ENCODE measurements at regions not wholly inside any gene's neighbourhood (a gene's known extent, or its start where the extent isn't known, plus 50 kb on each side); places are given as distances from the start of the nearest gene placed in this dataset.
"Not testable (repeated sequence)": the region's sequence is repeated elsewhere in the genome, so short reads cannot be mapped to it uniquely, and the experiment has no call there.

GRCh38 chr4:38314663-38315062 lies 349.3 kb upstream of the KLF3 start:
- no peak for FAIRE-seq

- FAIRE-seq = no peak
Measured at GRCh38 chr4:38315286-38315685, 348.7 kb upstream of the KLF3 start.

GRCh38 chr4:38316045-38316444 lies 348.0 kb upstream of the KLF3 start:
- no peak for FAIRE-seq

- no peak for FAIRE-seq
Measured at GRCh38 chr4:38317041-38317674, 346.8 kb upstream of the KLF3 start.

- FAIRE-seq = no peak
Measured at GRCh38 chr4:38318737-38319455, 345.1 kb upstream of the KLF3 start.

GRCh38 chr4:38319456-38320342 lies 344.3 kb upstream of the KLF3 start:
- FAIRE-seq = no peak

GRCh38 chr4:38320343-38320695 lies 343.7 kb upstream of the KLF3 start:
- no peak for FAIRE-seq

- no peak for FAIRE-seq
Measured at GRCh38 chr4:38320833-38321232, 343.2 kb upstream of the KLF3 start.

- no peak for FAIRE-seq
Measured at GRCh38 chr4:38322714-38323113, 341.3 kb upstream of the KLF3 start.

GRCh38 chr4:38323141-38323641 lies 340.8 kb upstream of the KLF3 start:
- FAIRE-seq = no peak

- FAIRE-seq = no peak
Measured at GRCh38 chr4:38324861-38325628, 339.0 kb upstream of the KLF3 start.

- no peak for FAIRE-seq
Measured at GRCh38 chr4:38325629-38325913, 338.4 kb upstream of the KLF3 start.

- no peak for FAIRE-seq
Measured at GRCh38 chr4:38326499-38326898, 337.5 kb upstream of the KLF3 start.

GRCh38 chr4:38327174-38327573 lies 336.8 kb upstream of the KLF3 start:
- no peak for FAIRE-seq

- FAIRE-seq = no peak
Measured at GRCh38 chr4:38328989-38329729, 334.8 kb upstream of the KLF3 start.

GRCh38 chr4:38330321-38330720 lies 333.7 kb upstream of the KLF3 start:
- no peak for FAIRE-seq

GRCh38 chr4:38330936-38331335 lies 333.1 kb upstream of the KLF3 start:
- FAIRE-seq = no peak

GRCh38 chr4:38332699-38333098 lies 331.3 kb upstream of the KLF3 start:
- FAIRE-seq = no peak

GRCh38 chr4:38333219-38333618 lies 330.8 kb upstream of the KLF3 start:
- no peak for FAIRE-seq

- no peak for FAIRE-seq
Measured at GRCh38 chr4:38334791-38335190, 329.2 kb upstream of the KLF3 start.

- not testable (repeated sequence) for FAIRE-seq
Measured at GRCh38 chr4:38338939-38339338, 325.1 kb upstream of the KLF3 start.

- no peak for FAIRE-seq
Measured at GRCh38 chr4:38343608-38344007, 320.4 kb upstream of the KLF3 start.

All from G401.6 (cell line).